ENCODE measurements at regions not wholly inside any gene's neighbourhood (a gene's known extent, or its start where the extent isn't known, plus 50 kb on each side); places are given as distances from the start of the nearest gene placed in this dataset.

DNA sequence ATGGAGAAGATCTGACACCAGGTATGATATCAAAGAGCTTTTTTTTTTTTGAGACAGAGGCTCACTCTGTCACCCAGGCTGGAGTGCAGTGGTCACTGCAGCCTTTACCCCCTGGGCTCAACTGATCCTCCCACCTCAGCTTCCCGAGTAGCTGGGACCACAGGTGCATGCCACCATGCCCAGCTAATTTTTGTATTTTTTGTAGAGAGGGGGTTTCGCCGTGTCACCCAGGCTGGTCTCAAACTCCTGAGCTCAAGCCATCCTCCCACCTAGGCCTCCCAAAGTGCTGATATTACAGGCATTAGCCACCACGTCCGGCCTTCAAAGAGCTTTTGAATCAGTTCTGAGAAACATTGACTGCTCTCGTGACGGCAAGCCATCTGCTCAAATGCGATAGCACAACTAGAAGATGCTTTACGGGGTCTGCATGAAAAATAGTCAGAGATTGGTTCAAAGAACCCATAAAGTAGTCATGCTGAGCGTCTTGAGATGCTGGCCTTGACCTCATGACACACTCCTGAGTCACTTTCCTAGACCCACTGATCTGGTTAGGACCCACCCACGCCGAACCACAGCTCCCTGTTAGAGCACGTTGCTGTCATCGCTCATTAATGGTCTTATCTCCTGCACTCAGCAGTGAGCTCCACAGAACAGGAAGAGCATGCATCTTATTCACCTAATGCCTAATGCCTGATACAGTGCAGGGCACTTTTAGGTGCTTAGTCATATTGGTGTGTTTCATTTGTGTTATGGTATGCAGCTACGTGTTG lies 57.0 kb upstream of the NR2F2 start:
- TF ChIP-seq CTCF (IDR thresholded peaks at IDR 0.05), result no peak
- no peak for TF ChIP-seq POLR2A (IDR thresholded peaks at IDR 0.05)

Data from body of pancreas (tissue), 4 donors.